SK-N-SH (cell line): ENCODE measurements at regions not wholly inside any gene's neighbourhood (a gene's known extent, or its start where the extent isn't known, plus 50 kb on each side); places are given as distances from the start of the nearest gene placed in this dataset.

Experiments
- CTCF ChIP-seq: fragments of 200-600 bp; sonication (generic); IDR thresholded peaks from 2 replicates; pipeline ENCODE4 v1.6.1; 2017; ENCODE audit warnings: antibody characterized with exemption, mild to moderate bottlenecking, moderate library complexity
- EP300 ChIP-seq, 2 experiments: IDR thresholded peaks; 2 replicates each; pipeline versions ENCODE4 v1.4.0 to v1.6.1; 2012; ENCODE audit warnings: borderline replicate concordance in 1 of 2, low read depth in 1 of 2, low read length in 1 of 2
- FOXJ3 ChIP-seq: sonication (generic); formaldehyde crosslinking; IDR thresholded peaks from 2 replicates; pipeline ENCODE4 v1.5.1; 2020; ENCODE audit warnings: mild to moderate bottlenecking, missing genetic modification reagents
- GABPA ChIP-seq: IDR thresholded peaks from 2 replicates; pipeline ENCODE4 v1.4.0; 2012; ENCODE audit warnings: low read depth, mild to moderate bottlenecking
- NFIC ChIP-seq: IDR thresholded peaks from 2 replicates; pipeline ENCODE4 v1.4.0; 2012; ENCODE audit warnings: borderline replicate concordance
- NRF1 ChIP-seq: IDR thresholded peaks from 2 replicates; pipeline ENCODE4 v1.6.1; 2012; ENCODE audit warnings: low read depth, mild to moderate bottlenecking, low read length
- RAD21 ChIP-seq: IDR thresholded peaks from 2 replicates; pipeline ENCODE4 v1.6.1; 2012; ENCODE audit warnings: mild to moderate bottlenecking, low read length
- REST ChIP-seq: IDR thresholded peaks from 2 replicates; pipeline ENCODE4 v1.6.1; 2012; ENCODE audit warnings: mild to moderate bottlenecking, low read depth, low read length, moderate library complexity
- TAF1 ChIP-seq: IDR thresholded peaks from 2 replicates; pipeline ENCODE4 v1.6.1; 2012; ENCODE audit warnings: low read depth, mild to moderate bottlenecking, low read length, moderate library complexity, borderline replicate concordance
- TCF12 ChIP-seq: IDR thresholded peaks from 2 replicates; pipeline ENCODE4 v1.4.0; 2012
- YY1 ChIP-seq: IDR thresholded peaks from 2 replicates; pipeline ENCODE4 v1.4.0; 2012; ENCODE audit warnings: low read depth, mild to moderate bottlenecking

GRCh38 chr2:4898706-4899105 is 793.5 kb upstream of the SOX11 start:
- no peak for TF ChIP-seq CTCF
- TF ChIP-seq FOXJ3 (CRISPR knock-in tag), result no peak
- no peak for TF ChIP-seq YY1
- TF ChIP-seq GABPA, result no peak
- TF ChIP-seq TCF12, result no peak
- no peak for TF ChIP-seq RAD21
- TF ChIP-seq NRF1, result no peak
- no peak for TF ChIP-seq NFIC
- no peak for TF ChIP-seq TAF1
- TF ChIP-seq EP300 (IDR thresholded peaks at IDR 0.05; ENCODE audit: borderline replicate concordance in 1 of 2, low read depth in 1 of 2, low read length in 1 of 2), result no peak
- TF ChIP-seq REST, result no peak
